ENCODE measurements at regions not wholly inside any gene's neighbourhood (a gene's known extent, or its start where the extent isn't known, plus 50 kb on each side); places are given as distances from the start of the nearest gene placed in this dataset.

DNA sequence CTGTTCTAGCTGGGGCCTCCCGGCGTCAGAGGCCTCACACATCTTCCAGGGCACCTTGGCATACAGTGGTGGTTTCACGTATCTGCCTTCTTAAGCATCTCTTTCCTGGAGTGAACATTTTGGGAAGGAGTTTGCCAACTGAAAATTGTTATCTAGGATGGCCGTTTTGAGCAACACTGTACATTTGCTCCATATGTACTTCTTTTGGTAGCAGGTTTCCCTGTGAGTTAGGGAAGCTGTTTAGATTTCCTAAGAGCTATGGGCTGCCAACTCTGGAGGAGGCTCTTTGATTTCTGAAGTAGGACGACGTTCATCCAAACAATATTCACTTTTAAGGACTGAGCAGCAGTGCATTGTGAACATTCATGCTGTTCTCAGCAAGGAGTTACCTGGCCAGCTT lies 665.9 kb downstream of the SQOR start:
- no peaks in the 10 kb centered on the region for H3K27me3 ChIP-seq (ENCODE audit: control insufficient read depth, low read length)
- no peaks in the 10 kb centered on the region for H3K79me2 ChIP-seq (ENCODE audit: control insufficient read depth, low read length)
- H3K9me3 ChIP-seq (ENCODE audit: control insufficient read depth, insufficient read depth, low read length) = no peaks in the 10 kb centered on the region
- peaks cover 20% of the 10 kb centered on the region for H3K4me1 ChIP-seq (ENCODE audit: control insufficient read depth, low read length)
- no peaks in the 10 kb centered on the region for H4K20me1 ChIP-seq (ENCODE audit: control insufficient read depth, insufficient read depth, low read depth, low read length)
- TF ChIP-seq EZH2phosphoT487 (IDR thresholded peaks at IDR 0.05; ENCODE audit: borderline replicate concordance, low read length) = no peak
- TF ChIP-seq CTCF (IDR thresholded peaks at IDR 0.05; ENCODE audit: low read depth, low read length, poor library complexity, severe bottlenecking) = no peak
- no peaks in the 10 kb centered on the region for H3K9me2 ChIP-seq (replicated peaks; ENCODE audit: control insufficient read depth, low read length)
- no peaks in the 10 kb centered on the region for H3F3A ChIP-seq (ENCODE audit: control insufficient read depth, insufficient read depth)
- no peak overlapping the region for H3K4me2 ChIP-seq (ENCODE audit: low read length)
- no peaks in the 10 kb centered on the region for H3K36me3 ChIP-seq (ENCODE audit: control insufficient read depth, low read length)
- H3K4me3 ChIP-seq (ENCODE audit: low read length) = no peak overlapping the region
- H3K27ac ChIP-seq (ENCODE audit: low read depth, low read length) = no peak overlapping the region

DNA sequence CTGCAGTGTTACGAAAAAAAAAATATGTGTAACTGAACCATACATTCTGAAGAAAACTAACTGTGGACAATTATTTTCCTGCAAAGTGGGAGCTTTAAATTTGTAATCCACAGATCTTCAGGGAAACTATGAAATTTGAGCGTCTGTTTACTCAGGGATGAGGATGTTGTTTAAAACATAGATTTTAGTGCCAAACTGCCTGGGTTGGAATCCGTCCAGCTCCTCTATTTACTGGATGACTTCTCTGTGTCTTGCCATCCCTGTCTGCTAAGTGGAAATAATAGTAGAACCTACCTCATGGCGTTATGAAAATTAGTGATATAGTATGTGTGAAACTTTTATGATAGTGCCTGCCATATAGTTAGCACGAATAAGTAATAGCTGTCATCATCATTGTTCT lies 666.5 kb downstream of the SQOR start:
- Histone ChIP-seq H3K79me2 (ENCODE audit: control insufficient read depth, low read length) (no peaks in the 10 kb centered on the region), H3K4me3 (ENCODE audit: low read length) (no peak overlapping the region), H3K9me2 (replicated peaks; ENCODE audit: control insufficient read depth, low read length) (no peaks in the 10 kb centered on the region), H3K4me2 (ENCODE audit: low read length) (no peak overlapping the region), H4K20me1 (ENCODE audit: control insufficient read depth, insufficient read depth, low read depth, low read length) (no peaks in the 10 kb centered on the region), H3K9me3 (ENCODE audit: control insufficient read depth, insufficient read depth, low read length) (no peaks in the 10 kb centered on the region), H3K4me1 (ENCODE audit: control insufficient read depth, low read length) (peaks cover 20% of the 10 kb centered on the region), H3K36me3 (ENCODE audit: control insufficient read depth, low read length) (no peaks in the 10 kb centered on the region), H3K27me3 (ENCODE audit: control insufficient read depth, low read length) (no peaks in the 10 kb centered on the region), H3K27ac (ENCODE audit: low read depth, low read length) (no peak overlapping the region), H3F3A (ENCODE audit: control insufficient read depth, insufficient read depth) (no peaks in the 10 kb centered on the region)
- TF ChIP-seq CTCF (IDR thresholded peaks at IDR 0.05; ENCODE audit: low read depth, low read length, poor library complexity, severe bottlenecking) = no peak

GRCh38 chr15:46301826-46302225 lies 667.0 kb downstream of the SQOR start:
- Histone ChIP-seq H3K9me2 (replicated peaks; ENCODE audit: control insufficient read depth, low read length) (no peaks in the 10 kb centered on the region), H3F3A (ENCODE audit: control insufficient read depth, insufficient read depth) (no peaks in the 10 kb centered on the region), H3K27ac (ENCODE audit: low read depth, low read length) (no peak overlapping the region), H3K27me3 (ENCODE audit: control insufficient read depth, low read length) (no peaks in the 10 kb centered on the region), H3K4me1 (ENCODE audit: control insufficient read depth, low read length) (peaks cover 18% of the 10 kb centered on the region), H4K20me1 (ENCODE audit: control insufficient read depth, insufficient read depth, low read depth, low read length) (no peaks in the 10 kb centered on the region), H3K79me2 (ENCODE audit: control insufficient read depth, low read length) (no peaks in the 10 kb centered on the region), H3K9me3 (ENCODE audit: control insufficient read depth, insufficient read depth, low read length) (no peaks in the 10 kb centered on the region), H3K4me3 (ENCODE audit: low read length) (no peak overlapping the region), H3K4me2 (ENCODE audit: low read length) (no peak overlapping the region), H3K36me3 (ENCODE audit: control insufficient read depth, low read length) (no peaks in the 10 kb centered on the region)
- TF ChIP-seq EZH2phosphoT487 (IDR thresholded peaks at IDR 0.05; ENCODE audit: borderline replicate concordance, low read length) (no peak), CTCF (IDR thresholded peaks at IDR 0.05; ENCODE audit: low read depth, low read length, poor library complexity, severe bottlenecking) (no peak)

- Histone ChIP-seq H3K27me3 (ENCODE audit: control insufficient read depth, low read length) (no peaks in the 10 kb centered on the region), H3K36me3 (ENCODE audit: control insufficient read depth, low read length) (no peaks in the 10 kb centered on the region), H3F3A (ENCODE audit: control insufficient read depth, insufficient read depth) (no peaks in the 10 kb centered on the region), H3K9me3 (ENCODE audit: control insufficient read depth, insufficient read depth, low read length) (no peaks in the 10 kb centered on the region), H4K20me1 (ENCODE audit: control insufficient read depth, insufficient read depth, low read depth, low read length) (no peaks in the 10 kb centered on the region), H3K9me2 (replicated peaks; ENCODE audit: control insufficient read depth, low read length) (no peaks in the 10 kb centered on the region), H3K4me2 (ENCODE audit: low read length) (no peak overlapping the region), H3K27ac (ENCODE audit: low read depth, low read length) (no peak overlapping the region), H3K4me1 (ENCODE audit: control insufficient read depth, low read length) (no peaks in the 10 kb centered on the region), H3K79me2 (ENCODE audit: control insufficient read depth, low read length) (no peaks in the 10 kb centered on the region), H3K4me3 (ENCODE audit: low read length) (no peak overlapping the region)
- no peak for TF ChIP-seq EZH2phosphoT487 (IDR thresholded peaks at IDR 0.05; ENCODE audit: borderline replicate concordance, low read length)
- TF ChIP-seq CTCF (IDR thresholded peaks at IDR 0.05; ENCODE audit: low read depth, low read length, poor library complexity, severe bottlenecking) = peak; percentile 74
Measured at GRCh38 chr15:46304321-46304720, 669.5 kb downstream of the SQOR start.
